HepG2 (cell line): ENCODE measurements at regions not wholly inside any gene's neighbourhood (a gene's known extent, or its start where the extent isn't known, plus 50 kb on each side); places are given as distances from the start of the nearest gene placed in this dataset.

ENCODE experiments used
- ATAC-seq: fragments of 200-7000 bp; cut with Tn5 transposase; 3 replicates; pipeline ENCODE4 v1.9.1; 2020; ENCODE audit warnings: mild to moderate bottlenecking, moderate library complexity
- BruUV-seq: library from RNA; stranded (reverse); fragments of 400-500 nt; replicated peaks from 2 replicates; lab custom pipeline; 2021; lab: Mats Ljungman, UMichigan
- CTCF ChIA-PET: fragments of 300-600 bp; formaldehyde crosslinking; extraction: SDS; loops from one replicate; lab custom pipeline; 2021; ENCODE audit warnings: low total read pairs, inconsistent platforms, low intra/inter-chr PET ratio; lab: Yijun Ruan, JAX
- POLR2A ChIA-PET: fragments of 350-600 bp; sonication (Branson Sonifier 250); formaldehyde crosslinking; loops from one replicate; lab custom pipeline; 2020; ENCODE audit warnings: antibody characterized with exemption, inconsistent platforms; lab: Yijun Ruan, JAX
- DNase-seq: peaks from one replicate; pipeline ENCODE4 v3.0.0-alpha.2; 2015; ENCODE audit warnings: low spot score
- FAIRE-seq: peaks from 3 replicates; lab custom pipeline; 2011; peaks lifted over from hg19 to GRCh38; lab: Jason Lieb, UNC
- H2AFZ ChIP-seq: one replicate; pipeline ENCODE4 v1.6.1; 2011; ENCODE audit warnings: low read length, inconsistent platforms
- H3K27ac ChIP-seq: fragments of 300-600 bp; 3 replicates; pipeline ENCODE4 v1.8.0; 2011; ENCODE audit warnings: mixed run types, mild to moderate bottlenecking, mixed read lengths, low read length, inconsistent platforms; ENCODE audit not compliant: insufficient read depth; ENCODE audit errors: extremely low read length
- H3K27me3 ChIP-seq, 2 experiments: fragments of 200-600 bp in 1 of 2; 2 replicates in 1 of 2; 3 replicates in 1 of 2; pipeline versions ENCODE4 v1.6.0 to v1.8.0; 2011; ENCODE audit warnings: low read length in 2 of 2, mild to moderate bottlenecking in 2 of 2, moderate library complexity in 2 of 2, inconsistent platforms in 1 of 2; ENCODE audit not compliant: insufficient read depth in 2 of 2, control insufficient read depth in 1 of 2
- H3K36me3 ChIP-seq, 2 experiments: fragments of 200-600 bp in 1 of 2; replicated peaks in 1 of 2; 2 replicates in 1 of 2; 3 replicates in 1 of 2; pipeline versions ENCODE4 v1.5.1 to v1.8.0; 2011; ENCODE audit warnings: low read length in 2 of 2, inconsistent platforms in 1 of 2; ENCODE audit not compliant: insufficient read depth in 2 of 2, control insufficient read depth in 1 of 2
- H3K4me1 ChIP-seq: 2 replicates; pipeline ENCODE4 v1.5.1; 2012; ENCODE audit warnings: low read length, inconsistent platforms; ENCODE audit not compliant: insufficient read depth
- H3K4me2 ChIP-seq: 2 replicates; pipeline ENCODE4 v1.6.0; 2011; ENCODE audit warnings: low read depth, low read length, inconsistent platforms
- H3K4me3 ChIP-seq, 3 experiments: fragments of 200-600 bp in 1 of 3; sonication (generic), shearing (Covaris generic) in 1 of 3; replicated peaks in 1 of 3; 2 replicates each; pipeline ENCODE4 v1.5.1; 2011 to 2016; ENCODE audit warnings: low read length in 3 of 3, inconsistent platforms in 2 of 3, low read depth in 2 of 3, mild to moderate bottlenecking in 2 of 3, control low read depth in 1 of 3, mixed read lengths in 1 of 3; ENCODE audit not compliant: insufficient read depth in 1 of 3
- H3K79me2 ChIP-seq: one replicate; pipeline ENCODE4 v1.6.1; 2011; ENCODE audit warnings: low read length, inconsistent platforms; ENCODE audit not compliant: insufficient read depth
- H3K9ac ChIP-seq: 2 replicates; pipeline ENCODE4 v1.6.0; 2011; ENCODE audit warnings: mild to moderate bottlenecking, low read depth, low read length, inconsistent platforms; ENCODE audit not compliant: insufficient read depth
- H3K9me3 ChIP-seq: 2 replicates; pipeline ENCODE4 v1.5.1; 2012; ENCODE audit warnings: mild to moderate bottlenecking, low read length
- H4K20me1 ChIP-seq: 2 replicates; pipeline ENCODE4 v1.6.0; 2011; ENCODE audit warnings: inconsistent platforms, mild to moderate bottlenecking, low read length, moderate library complexity; ENCODE audit not compliant: insufficient read depth
- EHMT2 ChIP-seq: fragments of 200-600 bp; sonication (generic); IDR thresholded peaks from 2 replicates; pipeline ENCODE4 v1.7.0; 2017; ENCODE audit warnings: antibody characterized with exemption, low read depth, low read length, borderline replicate concordance
- FLYWCH1 ChIP-seq: sonication (generic); formaldehyde crosslinking; IDR thresholded peaks from 2 replicates; pipeline ENCODE4 v1.8.1; 2023; ENCODE audit warnings: mild to moderate bottlenecking, missing genetic modification reagents
- FOXK2 ChIP-seq: fragments of 450-650 bp; IDR thresholded peaks from 2 replicates; pipeline ENCODE4 v1.6.1; 2016
- GATA4 ChIP-seq: sonication (generic); IDR thresholded peaks from 2 replicates; pipeline ENCODE4 v1.6.1; 2016; ENCODE audit warnings: antibody characterized with exemption, low read depth, borderline replicate concordance
- JUND ChIP-seq: sonication (generic); formaldehyde crosslinking; IDR thresholded peaks from 2 replicates; pipeline ENCODE4 v1.8.0; 2022; ENCODE audit warnings: mild to moderate bottlenecking, missing genetic modification reagents
- MATR3 ChIP-seq: sonication (generic); formaldehyde crosslinking; IDR thresholded peaks from 2 replicates; pipeline ENCODE4 v1.4.0; 2020; ENCODE audit warnings: missing genetic modification reagents
- MED13 ChIP-seq: sonication (generic); formaldehyde crosslinking; IDR thresholded peaks from 2 replicates; pipeline ENCODE4 v1.5.0; 2020; ENCODE audit warnings: missing genetic modification reagents
- NFKB2 ChIP-seq: sonication (generic); formaldehyde crosslinking; IDR thresholded peaks from 2 replicates; pipeline ENCODE4 v1.4.0; 2020; ENCODE audit warnings: missing genetic modification reagents, borderline replicate concordance
- NFYB ChIP-seq: sonication (generic); formaldehyde crosslinking; IDR thresholded peaks from 2 replicates; pipeline ENCODE4 v1.4.0; 2020; ENCODE audit warnings: missing genetic modification reagents
- RNF2 ChIP-seq: fragments of 450-650 bp; conservative IDR thresholded peaks from 2 replicates; pipeline ENCODE4 v1.6.1; 2016; ENCODE audit warnings: low read depth
- STAT5B ChIP-seq: sonication (generic); formaldehyde crosslinking; IDR thresholded peaks from 2 replicates; pipeline ENCODE4 v1.4.0; 2020; ENCODE audit warnings: missing genetic modification reagents
- TOE1 ChIP-seq: sonication (generic); formaldehyde crosslinking; IDR thresholded peaks from 2 replicates; pipeline ENCODE4 v1.4.0; 2020; ENCODE audit warnings: mild to moderate bottlenecking, missing genetic modification reagents
- ZNF17 ChIP-seq: sonication (generic); formaldehyde crosslinking; IDR thresholded peaks from 2 replicates; pipeline ENCODE4 v1.5.0; 2020; ENCODE audit warnings: mild to moderate bottlenecking, missing genetic modification reagents
- ZNF20 ChIP-seq: sonication (generic); formaldehyde crosslinking; IDR thresholded peaks from 2 replicates; pipeline ENCODE4 v1.4.0; 2020; ENCODE audit warnings: mild to moderate bottlenecking, moderate library complexity, missing genetic modification reagents
- ZNF253 ChIP-seq: sonication (generic); formaldehyde crosslinking; IDR thresholded peaks from 2 replicates; pipeline ENCODE4 v1.8.0; 2022; ENCODE audit warnings: mild to moderate bottlenecking, missing genetic modification reagents, borderline replicate concordance
- ZNF282 ChIP-seq: fragments of 450-650 bp; IDR thresholded peaks from 2 replicates; pipeline ENCODE4 v1.6.1; 2018; ENCODE audit not compliant: partially characterized antibody
- ZNF563 ChIP-seq: sonication (generic); formaldehyde crosslinking; IDR thresholded peaks from 2 replicates; pipeline ENCODE4 v1.8.0; 2022; ENCODE audit warnings: mild to moderate bottlenecking, moderate library complexity, missing genetic modification reagents
- ZNF614 ChIP-seq: IDR thresholded peaks from 2 replicates; pipeline ENCODE4 v1.6.1; 2018; ENCODE audit warnings: missing biosample characterization, missing genetic modification reagents, inconsistent platforms, borderline replicate concordance
- ZNF674 ChIP-seq: sonication (generic); formaldehyde crosslinking; IDR thresholded peaks from 2 replicates; pipeline ENCODE4 v1.5.0; 2020; ENCODE audit warnings: low read depth, mild to moderate bottlenecking, missing genetic modification reagents
- in situ Hi-C: cut with HindIII; loops from 2 replicates; pipeline ENCODE4 v1.10.0; 2017; ENCODE audit warnings: low pct_unique_long_range_greater_than_20kb; ENCODE audit not compliant: extremely low pct_ligation_motif_present
- intact Hi-C: fragments of 100-400 bp; cut with micrococcal nuclease; formaldehyde crosslinking; loops from one replicate; pipeline ENCODE4 v1.10.0; 2022; ENCODE audit not compliant: unreplicated experiment
- TF ChIP-seq, protein P1 (sequence below): sonication (generic); formaldehyde crosslinking; IDR thresholded peaks from 2 replicates; pipeline ENCODE4 v1.4.0; 2020; ENCODE audit warnings: missing genetic modification reagents
- TF ChIP-seq, protein P2 (sequence below): sonication (generic); IDR thresholded peaks from 2 replicates; pipeline ENCODE4 v1.6.1; 2016; ENCODE audit warnings: low read depth, borderline replicate concordance

DNA sequence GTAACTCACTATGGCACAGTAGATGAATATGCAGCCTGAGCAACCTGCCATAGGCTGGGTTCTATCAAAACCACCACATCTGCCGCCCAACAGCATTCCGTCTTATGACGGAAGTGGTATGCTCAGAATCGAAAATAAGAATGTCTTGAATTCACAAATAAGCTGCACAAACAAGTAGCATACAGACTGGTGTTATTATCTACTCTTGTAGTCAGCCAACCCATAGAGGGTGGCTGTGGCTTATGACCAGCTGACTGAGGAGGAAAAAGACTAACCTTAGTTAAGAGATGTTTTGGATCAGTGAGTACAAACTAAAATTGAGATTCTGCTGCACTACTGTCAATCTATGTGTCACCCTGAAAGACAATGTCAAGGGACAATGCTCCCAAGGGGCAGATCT, 1255.1 kb upstream of the EYS start (continued):
- TF ChIP-seq ZNF563 (CRISPR knock-in tag) (no peak), GATA4 (no peak), MATR3 (CRISPR knock-in tag) (no peak)

DNA sequence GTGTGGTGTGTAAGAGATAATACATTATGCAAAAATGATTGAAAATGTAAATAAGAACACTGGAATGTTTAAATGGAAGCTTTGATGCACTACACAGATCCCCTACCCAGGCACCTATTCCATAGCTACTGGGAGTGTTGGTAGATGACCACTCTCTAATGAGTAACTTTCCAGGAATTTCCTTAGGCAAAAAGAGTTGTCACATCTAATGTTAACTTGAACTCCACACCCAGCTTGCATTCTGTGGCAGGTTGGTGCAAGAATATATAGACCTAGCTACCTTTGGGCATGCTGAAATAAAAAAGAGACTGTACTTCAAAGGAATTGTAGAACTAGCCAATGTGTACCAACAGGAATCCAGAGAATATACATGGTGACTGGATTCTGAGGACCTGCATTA, 1254.2 kb upstream of the EYS start:
- in situ Hi-C loops (no loop called here), intact Hi-C loops (no loop called here)
- H3K4me2 ChIP-seq: no peak overlapping the region
- H2AFZ ChIP-seq: no peak overlapping the region
- BruUV-seq: no TSS peak
- FAIRE-seq (no peak), DNase-seq (no peak), ATAC-seq (no peak)
- no peak for TF ChIP-seq ZNF253 (CRISPR knock-in tag)
- no peak for TF ChIP-seq ZNF282
- no peak for TF ChIP-seq JUND (CRISPR knock-in tag)
- no peak for TF ChIP-seq ZNF20 (CRISPR knock-in tag)
- TF ChIP-seq NFKB2 (CRISPR knock-in tag): no peak
- no peak for TF ChIP-seq ZNF674
- no peak for TF ChIP-seq MED13 (CRISPR knock-in tag)
- TF ChIP-seq ZNF17 (CRISPR knock-in tag): no peak
- no peak for TF ChIP-seq TOE1 (CRISPR knock-in tag)
- TF ChIP-seq ZNF614: no peak
- no peak for TF ChIP-seq EHMT2
- TF ChIP-seq RNF2: no peak
- TF ChIP-seq FLYWCH1 (CRISPR knock-in tag): no peak
- TF ChIP-seq FOXK2: no peak
- TF ChIP-seq, protein P1, sequence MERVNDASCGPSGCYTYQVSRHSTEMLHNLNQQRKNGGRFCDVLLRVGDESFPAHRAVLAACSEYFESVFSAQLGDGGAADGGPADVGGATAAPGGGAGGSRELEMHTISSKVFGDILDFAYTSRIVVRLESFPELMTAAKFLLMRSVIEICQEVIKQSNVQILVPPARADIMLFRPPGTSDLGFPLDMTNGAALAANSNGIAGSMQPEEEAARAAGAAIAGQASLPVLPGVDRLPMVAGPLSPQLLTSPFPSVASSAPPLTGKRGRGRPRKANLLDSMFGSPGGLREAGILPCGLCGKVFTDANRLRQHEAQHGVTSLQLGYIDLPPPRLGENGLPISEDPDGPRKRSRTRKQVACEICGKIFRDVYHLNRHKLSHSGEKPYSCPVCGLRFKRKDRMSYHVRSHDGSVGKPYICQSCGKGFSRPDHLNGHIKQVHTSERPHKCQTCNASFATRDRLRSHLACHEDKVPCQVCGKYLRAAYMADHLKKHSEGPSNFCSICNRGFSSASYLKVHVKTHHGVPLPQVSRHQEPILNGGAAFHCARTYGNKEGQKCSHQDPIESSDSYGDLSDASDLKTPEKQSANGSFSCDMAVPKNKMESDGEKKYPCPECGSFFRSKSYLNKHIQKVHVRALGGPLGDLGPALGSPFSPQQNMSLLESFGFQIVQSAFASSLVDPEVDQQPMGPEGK: no peak
- TF ChIP-seq NFYB (CRISPR knock-in tag): no peak
- TF ChIP-seq, protein P2, sequence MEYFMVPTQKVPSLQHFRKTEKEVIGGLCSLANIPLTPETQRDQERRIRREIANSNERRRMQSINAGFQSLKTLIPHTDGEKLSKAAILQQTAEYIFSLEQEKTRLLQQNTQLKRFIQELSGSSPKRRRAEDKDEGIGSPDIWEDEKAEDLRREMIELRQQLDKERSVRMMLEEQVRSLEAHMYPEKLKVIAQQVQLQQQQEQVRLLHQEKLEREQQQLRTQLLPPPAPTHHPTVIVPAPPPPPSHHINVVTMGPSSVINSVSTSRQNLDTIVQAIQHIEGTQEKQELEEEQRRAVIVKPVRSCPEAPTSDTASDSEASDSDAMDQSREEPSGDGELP: no peak
- no peak for TF ChIP-seq STAT5B (CRISPR knock-in tag)
- no peaks in the 10 kb centered on the region for H3K27me3 ChIP-seq
- CTCF ChIA-PET: no interaction called here
- H3K36me3 ChIP-seq: no peaks in the 10 kb centered on the region
- H3K27ac ChIP-seq: no peak overlapping the region
- H3K9ac ChIP-seq: no peak overlapping the region
- POLR2A ChIA-PET: no interaction called here
- H3K79me2 ChIP-seq: no peaks in the 10 kb centered on the region
- no peaks in the 10 kb centered on the region for H3K9me3 ChIP-seq
- no peak overlapping the region for H3K4me3 ChIP-seq
- no peaks in the 10 kb centered on the region for H3K4me1 ChIP-seq
- H4K20me1 ChIP-seq: no peaks in the 10 kb centered on the region
